ENCODE measurements at regions not wholly inside any gene's neighbourhood (a gene's known extent, or its start where the extent isn't known, plus 50 kb on each side); places are given as distances from the start of the nearest gene placed in this dataset.

- no peak for TF ChIP-seq CTCF (IDR thresholded peaks at IDR 0.05)
- intact Hi-C loops (cut with DNase I), result no loop called here
- no peaks in the 10 kb centered on the region for H3K9me3 ChIP-seq
- no peak for DNase-seq (ENCODE audit: low spot score in 2 of 2)
- no peak overlapping the region for H3K27ac ChIP-seq
- no peaks in the 10 kb centered on the region for H3K27me3 ChIP-seq
- no peak overlapping the region for H3K4me3 ChIP-seq
- no peaks in the 10 kb centered on the region for H3K4me1 ChIP-seq
- H3K36me3 ChIP-seq, result no peaks in the 10 kb centered on the region
Measured at GRCh38 chr6:9620687-9621086, 794.2 kb downstream of the TFAP2A start.

- H3K36me3 ChIP-seq, result no peaks in the 10 kb centered on the region
- TF ChIP-seq CTCF (IDR thresholded peaks at IDR 0.05), result no peak
- intact Hi-C loops (cut with DNase I), result no loop called here
- H3K4me1 ChIP-seq, result no peaks in the 10 kb centered on the region
- no peaks in the 10 kb centered on the region for H3K27me3 ChIP-seq
- H3K27ac ChIP-seq, result no peak overlapping the region
- DNase-seq (ENCODE audit: low spot score in 2 of 2), result no peak
- H3K9me3 ChIP-seq, result no peaks in the 10 kb centered on the region
- H3K4me3 ChIP-seq, result no peak overlapping the region
Measured at GRCh38 chr6:9620263-9620662, 794.6 kb downstream of the TFAP2A start.

GRCh38 chr6:9614778-9615177 is 800.1 kb downstream of the TFAP2A start:
- Histone ChIP-seq H3K4me1 (no peaks in the 10 kb centered on the region), H3K36me3 (no peaks in the 10 kb centered on the region), H3K9me3 (no peaks in the 10 kb centered on the region), H3K27ac (no peak overlapping the region), H3K27me3 (no peaks in the 10 kb centered on the region), H3K4me3 (no peak overlapping the region)
- no peak for TF ChIP-seq CTCF (IDR thresholded peaks at IDR 0.05)
- DNase-seq (ENCODE audit: low spot score in 2 of 2), result no peak
- intact Hi-C loops (cut with DNase I), result no loop called here

- no peaks in the 10 kb centered on the region for H3K27me3 ChIP-seq
- no peaks in the 10 kb centered on the region for H3K9me3 ChIP-seq
- intact Hi-C loops (cut with DNase I), result no loop called here
- no peaks in the 10 kb centered on the region for H3K36me3 ChIP-seq
- DNase-seq (ENCODE audit: low spot score in 2 of 2), result no peak
- TF ChIP-seq CTCF (IDR thresholded peaks at IDR 0.05), result no peak
- H3K4me3 ChIP-seq, result no peak overlapping the region
- no peaks in the 10 kb centered on the region for H3K4me1 ChIP-seq
- H3K27ac ChIP-seq, result no peak overlapping the region
Measured at GRCh38 chr6:9612489-9612888, 802.4 kb downstream of the TFAP2A start.

- intact Hi-C loops (cut with DNase I), result no loop called here
- no peaks in the 10 kb centered on the region for H3K4me1 ChIP-seq
- DNase-seq (ENCODE audit: low spot score in 2 of 2), result no peak
Measured at GRCh38 chr6:9610620-9611415, 804.1 kb downstream of the TFAP2A start.

More at GRCh38 chr6:9610620-9611415, 804.1 kb downstream of the TFAP2A start:
- TF ChIP-seq CTCF (IDR thresholded peaks at IDR 0.05), result no peak
- H3K27me3 ChIP-seq, result no peaks in the 10 kb centered on the region
- no peaks in the 10 kb centered on the region for H3K36me3 ChIP-seq
- H3K27ac ChIP-seq, result no peak overlapping the region
- no peak overlapping the region for H3K4me3 ChIP-seq
- H3K9me3 ChIP-seq, result no peaks in the 10 kb centered on the region

Measured in ascending aorta (tissue), 2 donors.